HG03103 (cell line): ENCODE measurements at regions not wholly inside any gene's neighbourhood (a gene's known extent, or its start where the extent isn't known, plus 50 kb on each side); places are given as distances from the start of the nearest gene placed in this dataset.
"Not testable (repeated sequence)": the region's sequence is repeated elsewhere in the genome, so short reads cannot be mapped to it uniquely, and the experiment has no call there.

Source experiments
- ATAC-seq: cut with Tn5 transposase; IDR thresholded peaks from one replicate; pipeline ENCODE4 v1.9.1; 2021; ENCODE audit warnings: low read depth; ENCODE audit not compliant: unreplicated experiment

GRCh38 chr13:65555962-65556361 is 1674.2 kb downstream of the PCDH9 start:
- ATAC-seq: no peak

DNA sequence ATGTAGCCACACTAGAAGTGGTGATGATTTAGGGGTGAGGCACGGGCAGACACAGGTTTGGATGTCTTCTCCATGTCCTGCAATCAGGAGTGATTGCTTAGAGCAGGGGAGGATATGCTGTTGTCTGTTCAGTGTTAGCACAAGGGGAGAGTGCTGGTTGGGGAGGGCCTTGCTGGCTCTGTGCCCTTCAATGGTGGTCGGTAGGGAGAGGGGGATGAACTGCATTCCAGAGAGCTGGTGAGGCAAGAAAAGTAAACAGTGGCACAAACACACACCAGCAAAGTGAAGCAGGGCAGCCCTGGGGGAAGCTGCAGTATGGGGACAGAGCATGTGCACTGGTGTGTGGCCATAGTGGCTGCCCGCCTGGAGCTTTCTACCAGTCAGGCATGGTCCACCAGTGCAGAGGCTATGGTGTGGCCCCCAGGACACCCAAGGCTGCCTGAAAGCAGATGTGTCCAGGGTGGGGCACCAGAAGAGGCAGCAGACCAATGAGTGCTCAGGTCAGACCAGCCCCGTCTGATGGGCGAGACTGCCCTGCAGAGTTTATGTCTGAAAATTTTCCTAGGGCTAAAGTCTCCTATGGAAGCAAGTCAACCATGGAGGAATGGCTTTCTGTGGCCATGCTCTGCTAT is 1676.9 kb downstream of the PCDH9 start:
- no peak for ATAC-seq

DNA sequence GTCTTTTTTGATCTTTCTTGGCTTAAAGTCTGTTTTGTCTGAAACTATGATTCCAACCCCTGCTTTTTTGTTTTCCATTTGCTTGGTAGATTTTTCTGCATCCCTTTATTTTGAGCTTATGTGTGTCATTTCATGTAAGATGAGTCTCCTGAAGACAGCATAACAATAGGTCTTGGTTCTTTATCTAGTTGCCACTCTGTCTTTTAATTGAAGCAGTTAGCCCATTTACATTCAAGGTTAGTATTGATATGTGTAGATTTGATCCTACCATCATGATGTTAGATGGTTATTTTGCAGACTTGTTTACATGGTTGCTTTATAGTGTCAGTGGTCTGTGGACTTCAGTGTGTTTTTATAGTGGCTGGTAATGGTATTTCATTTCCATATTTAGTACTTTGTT is 1678.9 kb downstream of the PCDH9 start:
- no peak for ATAC-seq

DNA sequence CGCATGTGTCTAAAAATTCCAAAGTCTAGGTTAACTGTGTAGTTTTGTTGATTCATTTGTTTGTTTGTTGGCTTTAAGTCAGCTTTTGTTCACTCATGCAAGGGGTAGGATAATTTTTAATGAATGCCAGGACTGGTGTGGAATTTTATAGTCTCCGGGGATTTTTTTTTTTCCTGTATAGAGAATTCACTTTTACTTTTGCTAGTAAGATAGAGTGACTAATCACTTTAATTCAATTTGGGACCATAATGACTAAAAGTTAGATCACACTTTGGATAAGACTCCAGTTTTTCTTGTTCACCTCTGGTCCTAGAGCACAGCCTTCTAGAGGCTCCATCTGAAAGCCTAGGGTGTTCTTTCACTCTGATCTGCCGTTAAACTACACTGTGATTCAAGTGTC is 1690.0 kb downstream of the PCDH9 start:
- ATAC-seq: no peak

GRCh38 chr13:65535370-65535769 is 1694.8 kb downstream of the PCDH9 start:
- ATAC-seq: no peak

GRCh38 chr13:65532231-65532630 is 1697.9 kb downstream of the PCDH9 start:
- no peak for ATAC-seq

DNA sequence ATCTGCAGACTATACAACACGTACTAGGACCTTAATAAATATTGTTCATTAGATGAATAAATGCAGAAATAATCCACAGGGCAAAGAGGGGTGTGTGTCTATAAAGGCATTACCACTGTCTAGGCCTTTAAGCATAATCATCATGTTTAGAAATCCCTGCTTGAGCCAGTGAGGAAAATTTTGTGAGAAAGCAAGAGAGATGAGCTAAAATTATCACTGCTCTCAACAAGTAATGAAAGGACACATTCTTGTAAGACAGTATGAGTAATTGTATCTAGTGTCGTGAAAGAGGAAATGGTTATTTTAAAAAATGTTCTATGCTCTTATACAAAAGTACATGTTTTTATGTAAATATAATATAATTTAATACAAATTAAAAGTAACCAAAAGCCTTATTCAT is 1699.4 kb downstream of the PCDH9 start:
- ATAC-seq: no peak

- ATAC-seq: no peak
These were observed 1700.6 kb downstream of the PCDH9 start for GRCh38 chr13:65529541-65529940.

DNA sequence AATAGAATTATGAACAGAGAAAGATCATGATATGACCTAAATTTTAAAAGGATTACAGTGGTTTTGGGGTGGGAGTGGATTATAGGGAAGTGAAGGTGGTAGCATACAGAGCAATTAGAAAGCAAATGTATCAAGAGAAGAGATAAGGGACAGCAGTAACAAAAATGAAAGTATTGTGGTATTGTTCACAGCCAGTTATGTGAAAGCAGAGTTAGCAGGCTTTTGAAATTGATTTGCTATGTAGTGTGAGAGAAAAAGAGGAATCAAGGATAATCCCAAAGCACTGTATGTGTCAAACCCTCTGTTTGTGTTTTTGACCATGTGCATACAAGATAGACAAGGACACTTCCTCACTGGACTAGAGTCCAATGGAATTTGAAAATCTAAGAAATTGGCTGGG is 1721.4 kb downstream of the PCDH9 start:
- ATAC-seq: no peak

GRCh38 chr13:65508338-65508737 is 1721.8 kb downstream of the PCDH9 start:
- ATAC-seq: no peak

DNA sequence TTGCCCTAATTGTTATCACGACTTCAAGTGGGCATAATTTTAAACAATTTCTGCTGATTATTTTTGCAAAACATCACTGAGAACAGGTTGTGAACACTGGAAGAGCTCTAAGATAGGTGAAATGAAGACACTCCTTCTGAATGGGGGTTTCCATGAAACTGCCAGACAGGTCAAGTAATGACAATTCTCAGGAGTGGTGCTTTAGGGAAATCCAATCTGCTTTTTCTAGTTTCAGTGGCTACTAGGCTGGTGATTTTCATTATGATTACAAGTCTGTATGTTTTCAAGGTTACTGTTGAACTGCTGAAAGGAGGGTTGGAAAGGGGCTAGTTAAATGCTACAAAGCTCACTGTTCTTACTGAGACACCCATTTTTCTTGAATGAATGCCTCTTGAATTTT is 1724.2 kb downstream of the PCDH9 start:
- no peak for ATAC-seq

DNA sequence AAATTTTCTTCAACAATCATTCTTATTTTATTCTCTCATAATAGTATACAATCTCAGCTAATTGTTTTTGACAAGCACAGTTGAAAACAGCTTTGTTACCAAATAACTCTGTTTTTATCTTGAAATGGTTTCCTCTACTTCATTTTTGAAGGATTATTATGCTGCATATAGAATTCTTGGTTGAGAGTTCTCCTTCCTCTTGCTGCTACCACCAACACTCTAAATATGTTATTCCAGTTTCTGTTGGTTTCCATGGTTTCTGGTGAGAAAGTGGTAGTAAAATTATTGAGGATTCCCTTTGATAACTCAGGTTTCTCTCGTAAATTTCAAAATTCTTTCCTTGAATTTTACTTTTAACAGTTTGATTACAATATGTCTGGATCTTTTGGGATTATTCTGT is 1725.9 kb downstream of the PCDH9 start:
- ATAC-seq: no peak

- no peak for ATAC-seq
These were observed 1729.7 kb downstream of the PCDH9 start for GRCh38 chr13:65500481-65500880.

- ATAC-seq: no peak
These were observed 1730.9 kb downstream of the PCDH9 start for GRCh38 chr13:65499256-65499655.

- no peak for ATAC-seq
These were observed 1732.9 kb downstream of the PCDH9 start for GRCh38 chr13:65497265-65497664.

DNA sequence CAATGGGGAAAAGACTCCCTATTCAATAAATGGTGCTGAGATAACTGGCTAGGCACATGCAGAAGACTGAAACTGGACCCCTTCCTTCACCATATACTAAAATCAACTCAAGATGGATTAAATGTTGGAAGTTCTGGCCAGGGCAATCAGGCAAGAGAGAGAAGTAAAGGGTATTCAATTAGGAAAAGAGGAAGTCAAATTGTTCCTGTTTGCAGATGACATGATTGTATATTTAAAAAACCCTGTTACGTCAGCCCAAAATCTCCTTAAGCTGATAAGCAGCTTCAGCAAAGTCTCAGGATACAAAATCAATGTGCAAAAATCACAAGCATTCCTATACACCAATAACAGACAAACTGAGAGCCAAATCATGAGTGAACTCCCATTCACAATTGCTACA is 1739.4 kb downstream of the PCDH9 start:
- not testable (repeated sequence) for ATAC-seq

GRCh38 chr13:65488606-65489005 is 1741.5 kb downstream of the PCDH9 start:
- ATAC-seq: no peak

DNA sequence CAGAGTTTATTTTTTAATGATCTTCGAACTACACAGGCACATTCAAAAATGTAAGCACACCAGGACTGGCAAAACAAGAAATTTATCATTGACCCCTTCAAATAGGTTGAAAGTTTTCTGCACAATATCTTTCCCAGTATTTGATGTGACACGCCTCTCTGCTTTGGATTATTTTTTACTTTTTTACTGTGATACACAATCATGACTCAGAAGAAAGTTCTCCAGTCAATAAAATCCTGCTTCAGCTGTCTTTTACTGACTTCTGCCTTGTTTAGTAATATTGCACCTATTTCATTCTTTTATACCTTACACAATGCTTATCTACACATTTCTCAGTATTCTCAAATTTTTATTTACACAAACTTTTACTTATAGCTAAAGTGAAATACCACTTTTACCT is 1750.4 kb downstream of the PCDH9 start:
- ATAC-seq: no peak

DNA sequence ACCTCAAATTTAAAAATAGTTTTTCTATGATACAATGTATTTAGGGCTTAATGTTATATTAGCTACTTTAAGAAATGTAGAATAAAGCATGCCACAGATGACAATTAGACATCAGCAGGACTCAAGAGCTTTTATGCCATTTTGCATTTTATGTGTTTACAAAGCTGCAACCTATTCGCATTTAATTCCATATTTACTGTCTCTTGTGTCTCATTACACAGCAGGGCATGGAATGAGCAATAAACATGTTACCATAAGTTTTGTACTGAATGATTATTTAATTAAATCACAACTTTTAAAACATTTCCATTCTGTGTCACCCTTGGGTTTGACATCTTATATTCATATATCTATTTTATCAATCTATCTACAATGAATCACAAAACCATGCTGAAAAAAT is 1756.9 kb downstream of the PCDH9 start:
- no peak for ATAC-seq

DNA sequence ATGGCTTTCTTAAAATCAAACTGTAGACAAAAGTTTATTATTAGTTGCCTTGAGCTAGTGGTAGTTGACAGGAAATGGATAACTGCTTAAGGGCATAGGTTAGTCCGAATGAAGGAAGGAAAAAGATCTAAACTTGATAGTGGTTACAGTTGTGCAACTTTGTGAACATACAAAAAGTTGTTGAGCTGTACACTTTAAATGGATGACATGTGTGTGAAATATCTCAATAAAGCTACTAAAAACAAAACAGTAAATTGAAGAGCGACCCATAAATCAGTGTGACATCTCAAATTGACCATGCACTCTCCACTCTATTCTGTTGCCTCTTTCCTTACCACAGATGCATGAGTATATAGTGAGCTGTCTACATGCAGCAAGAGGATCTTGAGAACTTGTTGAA is 1757.8 kb downstream of the PCDH9 start:
- ATAC-seq: no peak

DNA sequence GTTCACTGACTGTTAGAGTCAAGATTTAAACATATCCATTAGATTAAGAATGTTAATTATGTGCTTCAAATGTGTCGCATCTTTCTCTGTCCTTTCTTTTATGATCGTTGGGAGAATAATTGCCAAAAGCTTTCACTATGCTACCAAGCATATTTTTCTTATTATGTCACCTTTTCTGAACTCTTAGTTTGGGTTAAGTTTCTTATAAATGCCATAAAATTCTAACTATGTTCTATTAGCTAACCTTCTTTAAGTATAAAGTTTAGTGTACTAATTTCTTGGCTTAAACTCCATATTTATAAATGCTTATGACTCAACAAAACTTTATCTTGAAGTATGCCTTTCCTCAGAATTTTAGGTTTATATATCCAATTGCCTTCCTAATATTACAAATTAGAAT is 1759.4 kb downstream of the PCDH9 start:
- ATAC-seq: no peak

- no peak for ATAC-seq
These were observed 1761.5 kb downstream of the PCDH9 start for GRCh38 chr13:65468628-65469027.

- ATAC-seq: no peak
These were observed 1768.5 kb downstream of the PCDH9 start for GRCh38 chr13:65461590-65461989.
